ENCODE measurements at regions not wholly inside any gene's neighbourhood (a gene's known extent, or its start where the extent isn't known, plus 50 kb on each side); places are given as distances from the start of the nearest gene placed in this dataset.

DNA sequence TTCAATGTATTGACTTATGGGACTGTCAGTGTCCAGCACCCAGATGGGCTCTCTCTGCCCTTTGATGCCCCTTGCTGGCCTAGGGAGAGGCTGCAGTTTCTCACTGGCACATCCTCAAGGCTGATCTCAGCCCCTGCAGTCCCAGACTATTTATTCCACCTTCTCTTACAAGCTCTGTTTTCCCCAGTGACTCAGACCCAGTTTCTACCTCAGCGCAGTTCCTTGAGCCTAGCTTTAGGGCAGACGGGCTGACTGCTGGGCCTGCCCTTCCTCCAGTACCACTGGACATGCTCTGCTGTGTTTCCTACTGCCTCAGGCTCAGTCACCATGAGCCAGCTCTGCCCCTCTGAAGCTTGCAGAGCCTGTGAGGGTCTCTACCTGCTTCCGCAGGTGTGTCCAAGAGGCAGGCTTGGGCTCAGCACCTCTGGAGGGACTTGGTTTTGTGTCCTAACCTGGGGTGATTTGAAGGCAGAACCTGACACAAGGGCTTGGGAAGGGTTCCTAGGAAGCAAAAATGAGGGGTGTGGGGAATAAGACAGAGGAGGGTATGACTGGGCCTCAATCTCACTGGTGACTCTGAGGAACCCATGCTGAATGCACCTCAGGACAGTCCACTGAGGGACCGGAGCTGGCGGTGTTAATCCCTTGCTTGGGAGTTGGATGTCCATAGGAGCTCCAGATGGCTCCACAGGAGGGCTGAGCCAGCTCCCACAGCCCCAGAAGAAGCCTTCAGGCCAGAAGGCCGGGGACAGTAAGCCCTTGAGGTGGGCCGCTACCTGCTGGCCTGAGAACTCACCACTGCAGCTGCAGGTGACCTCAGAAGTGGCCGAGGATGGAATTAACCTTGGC, 689.9 kb downstream of the MATN1 start:
- TF ChIP-seq POLR2A (IDR thresholded peaks at IDR 0.05; ENCODE audit: extremely low read depth, insufficient read length) (no peak), CTCF (IDR thresholded peaks at IDR 0.05; ENCODE audit: low read depth, low read length) (no peak)
- TF ChIP-seq, protein P1, sequence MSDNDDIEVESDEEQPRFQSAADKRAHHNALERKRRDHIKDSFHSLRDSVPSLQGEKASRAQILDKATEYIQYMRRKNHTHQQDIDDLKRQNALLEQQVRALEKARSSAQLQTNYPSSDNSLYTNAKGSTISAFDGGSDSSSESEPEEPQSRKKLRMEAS (IDR thresholded peaks at IDR 0.05; ENCODE audit: low read depth, low read length) = no peak

Data from NB4 (cell line).